HFF-Myc (cell line): ENCODE measurements at regions not wholly inside any gene's neighbourhood (a gene's known extent, or its start where the extent isn't known, plus 50 kb on each side); places are given as distances from the start of the nearest gene placed in this dataset.
A peak's percentile ranks its signal among the peaks of the same experiment; 100 is the strongest.
"Not testable (repeated sequence)": the region's sequence is repeated elsewhere in the genome, so short reads cannot be mapped to it uniquely, and the experiment has no call there.

Experiments
- DNase-seq: peaks from one replicate; pipeline ENCODE4 v3.0.0-alpha.2; 2011; ENCODE audit warnings: low read depth; ENCODE audit errors: extremely low read depth
- H3K4me3 ChIP-seq: replicated peaks from 2 replicates; pipeline ENCODE4 v1.5.1; 2011; ENCODE audit warnings: low read depth, mild to moderate bottlenecking, control low read depth, low read length
- CTCF ChIP-seq: IDR thresholded peaks from 2 replicates; pipeline ENCODE4 v1.5.1; 2012; ENCODE audit warnings: mild to moderate bottlenecking, low read depth, low read length, control low read depth; ENCODE audit errors: missing control alignments

- H3K4me3 ChIP-seq: no peak overlapping the region
- peak; percentile 93 for DNase-seq
- no peak for TF ChIP-seq CTCF
These were observed 59.7 kb downstream of the RAP2B start for GRCh38 chr3:153221748-153222162.

DNA sequence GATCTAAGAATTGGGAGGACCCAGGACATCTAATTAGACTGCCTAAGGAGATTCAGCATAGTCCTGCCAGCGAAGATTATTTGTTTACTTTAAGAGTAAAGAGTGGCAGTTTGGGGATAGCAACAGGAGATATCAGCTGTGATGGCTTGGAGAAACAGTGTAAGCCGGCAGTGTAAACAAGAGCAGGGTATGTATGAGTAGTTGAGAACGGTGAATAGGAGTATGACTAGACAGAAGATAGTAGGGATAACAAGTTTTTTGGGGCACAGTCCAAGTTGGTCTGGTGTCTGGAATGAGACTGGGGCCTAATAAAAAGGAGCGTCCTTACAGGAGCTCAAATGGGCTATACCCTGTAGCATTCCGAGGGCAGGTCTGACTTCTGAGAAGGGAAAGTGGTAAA lies 64.9 kb downstream of the RAP2B start:
- DNase-seq, H3K4me3 ChIP-seq: not testable (repeated sequence)

- not testable (repeated sequence) for DNase-seq, H3K4me3 ChIP-seq
These were observed 68.4 kb downstream of the RAP2B start for GRCh38 chr3:153230427-153230826.

GRCh38 chr3:153231245-153231644 lies 69.2 kb downstream of the RAP2B start:
- not testable (repeated sequence) for DNase-seq

DNA sequence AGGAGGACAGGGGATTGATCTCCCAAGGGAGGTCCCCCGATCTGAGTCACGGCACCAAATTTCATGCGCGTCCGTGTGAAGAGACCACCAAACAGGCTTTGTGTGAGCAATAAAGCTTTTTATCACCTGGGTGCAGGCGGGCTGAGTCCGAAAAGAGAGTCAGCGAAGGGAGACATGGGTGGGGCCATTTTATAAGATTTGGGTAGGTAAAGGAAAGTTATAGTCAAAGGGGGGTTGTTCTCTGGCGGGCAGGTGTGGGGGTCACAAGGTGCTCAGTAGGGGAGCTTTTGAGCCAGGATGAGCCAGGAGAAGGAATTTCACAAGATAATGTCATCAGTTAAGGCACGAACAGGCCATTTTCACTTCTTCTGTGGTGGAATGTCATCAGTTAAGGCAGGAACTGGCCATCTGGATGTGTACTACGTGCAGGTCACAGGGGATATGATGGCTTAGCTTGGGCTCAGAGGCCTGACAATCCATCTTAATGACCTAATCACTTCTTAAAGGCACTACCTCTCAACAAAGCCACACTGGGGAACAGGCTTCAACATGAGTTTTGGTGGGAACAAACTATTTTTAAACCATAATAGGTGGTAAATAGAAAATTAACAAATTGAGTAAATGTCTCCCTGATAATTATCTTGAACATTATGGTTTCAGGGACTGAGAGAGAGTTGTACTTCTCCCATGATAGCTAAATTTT lies 70.2 kb downstream of the RAP2B start:
- not testable (repeated sequence) for DNase-seq, H3K4me3 ChIP-seq

More at GRCh38 chr3:153231245-153231644, 69.2 kb downstream of the RAP2B start:
- not testable (repeated sequence) for H3K4me3 ChIP-seq

GRCh38 chr3:153232851-153233271 lies 70.8 kb downstream of the RAP2B start:
- no peak for DNase-seq
- H3K4me3 ChIP-seq: no peak overlapping the region
- no peak for TF ChIP-seq CTCF

DNA sequence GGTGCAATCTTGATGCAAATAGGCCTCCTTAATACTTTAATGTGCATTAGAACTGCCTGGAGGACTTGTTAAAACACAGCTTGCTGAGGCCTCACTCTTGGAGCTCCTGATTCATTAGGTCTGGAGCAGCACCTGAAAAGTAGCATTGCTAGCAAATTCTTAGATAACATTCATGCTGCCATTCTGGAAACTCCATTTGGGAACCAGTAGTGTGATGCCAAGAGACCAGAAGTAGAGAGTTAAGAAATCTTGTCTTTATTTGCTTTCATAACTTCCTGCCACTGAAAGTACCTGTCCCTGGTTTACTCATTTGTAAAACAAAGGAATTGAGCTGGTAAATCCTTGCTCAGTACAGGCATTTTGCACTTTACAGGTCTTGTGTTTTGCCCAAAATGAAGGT lies 72.0 kb downstream of the RAP2B start:
- TF ChIP-seq CTCF: no peak
- DNase-seq: no peak
- no peak overlapping the region for H3K4me3 ChIP-seq

GRCh38 chr3:153242896-153243295 lies 80.9 kb downstream of the RAP2B start:
- TF ChIP-seq CTCF: no peak
- no peak for DNase-seq

DNA sequence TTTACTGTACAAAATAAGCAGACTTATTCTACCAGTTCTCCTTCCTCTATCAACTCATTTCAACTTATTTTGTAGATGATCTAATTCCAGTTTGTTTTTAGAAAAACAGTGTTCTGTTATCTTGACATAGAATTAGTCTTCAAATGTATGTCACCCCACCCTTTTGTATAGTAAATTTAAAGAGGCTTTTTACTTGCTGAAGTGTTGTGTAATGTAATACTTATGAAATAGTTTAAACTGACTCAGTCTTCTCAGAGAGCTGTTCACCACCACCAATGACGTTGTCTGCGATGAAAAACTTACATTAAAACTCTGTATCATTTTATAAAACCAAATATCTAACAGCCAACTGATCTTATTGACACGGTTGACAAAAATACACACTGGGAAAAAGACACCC lies 82.9 kb downstream of the RAP2B start:
- no peak overlapping the region for H3K4me3 ChIP-seq
- DNase-seq: no peak
- no peak for TF ChIP-seq CTCF

More at GRCh38 chr3:153242896-153243295, 80.9 kb downstream of the RAP2B start:
- H3K4me3 ChIP-seq: no peak overlapping the region
